ENCODE measurements at regions not wholly inside any gene's neighbourhood (a gene's known extent, or its start where the extent isn't known, plus 50 kb on each side); places are given as distances from the start of the nearest gene placed in this dataset.

- intact Hi-C loops (cut with DNase I): no loop called here
- ATAC-seq (no peak), DNase-seq (ENCODE audit: missing footprints) (no peak)
Observed at GRCh38 chr21:35142036-35142815, 93.1 kb upstream of the RUNX1 start.

GRCh38 chr21:35139382-35139715, 90.2 kb upstream of the RUNX1 start:
- ATAC-seq: no peak
- DNase-seq (ENCODE audit: missing footprints): no peak
- intact Hi-C loops (cut with DNase I): no loop called here

GRCh38 chr21:35138665-35139381, 89.7 kb upstream of the RUNX1 start:
- ATAC-seq (no peak), DNase-seq (ENCODE audit: missing footprints) (peak; percentile 49)
- intact Hi-C loops (cut with DNase I): no loop called here

GRCh38 chr21:35136586-35137219, 87.6 kb upstream of the RUNX1 start:
- ATAC-seq: no peak
- no peak for DNase-seq (ENCODE audit: missing footprints)
- intact Hi-C loops (cut with DNase I): no loop called here

GRCh38 chr21:35136106-35136505, 87.0 kb upstream of the RUNX1 start:
- intact Hi-C loops (cut with DNase I): no loop called here
- DNase-seq (ENCODE audit: missing footprints): no peak
- ATAC-seq: no peak

- ATAC-seq: no peak
- DNase-seq (ENCODE audit: missing footprints): no peak
- intact Hi-C loops (cut with DNase I): no loop called here
Observed at GRCh38 chr21:35135481-35135880, 86.4 kb upstream of the RUNX1 start.

- DNase-seq (ENCODE audit: missing footprints) (no peak), ATAC-seq (no peak)
- intact Hi-C loops (cut with DNase I): no loop called here
Observed at GRCh38 chr21:35134309-35134708, 85.2 kb upstream of the RUNX1 start.

- ATAC-seq: no peak
- intact Hi-C loops (cut with DNase I): no loop called here
Observed at GRCh38 chr21:35128536-35128935, 79.4 kb upstream of the RUNX1 start.

GRCh38 chr21:35127851-35128250, 78.7 kb upstream of the RUNX1 start:
- ATAC-seq (no peak), DNase-seq (ENCODE audit: missing footprints) (no peak)
- intact Hi-C loops (cut with DNase I): no loop called here

More at GRCh38 chr21:35128536-35128935, 79.4 kb upstream of the RUNX1 start:
- DNase-seq (ENCODE audit: missing footprints): no peak

GRCh38 chr21:35127026-35127425, 77.9 kb upstream of the RUNX1 start:
- no peak for ATAC-seq
- DNase-seq (ENCODE audit: missing footprints): no peak
- intact Hi-C loops (cut with DNase I): no loop called here

GRCh38 chr21:35120631-35121180, 71.6 kb upstream of the RUNX1 start:
- intact Hi-C loops (cut with DNase I): no loop called here
- ATAC-seq (no peak), DNase-seq (ENCODE audit: missing footprints) (no peak)

- ATAC-seq: no peak
- no peak for DNase-seq (ENCODE audit: missing footprints)
- intact Hi-C loops (cut with DNase I): no loop called here
Observed at GRCh38 chr21:35119501-35120047, 70.5 kb upstream of the RUNX1 start.

GRCh38 chr21:35116777-35117176, 67.7 kb upstream of the RUNX1 start:
- intact Hi-C loops (cut with DNase I): no loop called here
- DNase-seq (ENCODE audit: missing footprints) (no peak), ATAC-seq (no peak)

- intact Hi-C loops (cut with DNase I): no loop called here
- DNase-seq (ENCODE audit: missing footprints): no peak
- ATAC-seq: no peak
Observed at GRCh38 chr21:35113064-35113463, 64.0 kb upstream of the RUNX1 start.

GRCh38 chr21:35111321-35111930, 62.3 kb upstream of the RUNX1 start:
- intact Hi-C loops (cut with DNase I): no loop called here
- DNase-seq (ENCODE audit: missing footprints) (no peak), ATAC-seq (no peak)

- intact Hi-C loops (cut with DNase I): no loop called here
- DNase-seq (ENCODE audit: missing footprints) (no peak), ATAC-seq (no peak)
Observed at GRCh38 chr21:35108887-35109286, 59.8 kb upstream of the RUNX1 start.

GRCh38 chr21:35107520-35107919, 58.4 kb upstream of the RUNX1 start:
- intact Hi-C loops (cut with DNase I): no loop called here
- DNase-seq (ENCODE audit: missing footprints) (no peak), ATAC-seq (no peak)

GRCh38 chr21:35106246-35106835, 57.2 kb upstream of the RUNX1 start:
- intact Hi-C loops (cut with DNase I): no loop called here
- ATAC-seq (peak; percentile 71), DNase-seq (ENCODE audit: missing footprints) (no peak)

All from Right ventricle myocardium inferior (tissue), 1 donor.